ENCODE measurements at regions not wholly inside any gene's neighbourhood (a gene's known extent, or its start where the extent isn't known, plus 50 kb on each side); places are given as distances from the start of the nearest gene placed in this dataset.
"Not testable (repeated sequence)": the region's sequence is repeated elsewhere in the genome, so short reads cannot be mapped to it uniquely, and the experiment has no call there.

DNA sequence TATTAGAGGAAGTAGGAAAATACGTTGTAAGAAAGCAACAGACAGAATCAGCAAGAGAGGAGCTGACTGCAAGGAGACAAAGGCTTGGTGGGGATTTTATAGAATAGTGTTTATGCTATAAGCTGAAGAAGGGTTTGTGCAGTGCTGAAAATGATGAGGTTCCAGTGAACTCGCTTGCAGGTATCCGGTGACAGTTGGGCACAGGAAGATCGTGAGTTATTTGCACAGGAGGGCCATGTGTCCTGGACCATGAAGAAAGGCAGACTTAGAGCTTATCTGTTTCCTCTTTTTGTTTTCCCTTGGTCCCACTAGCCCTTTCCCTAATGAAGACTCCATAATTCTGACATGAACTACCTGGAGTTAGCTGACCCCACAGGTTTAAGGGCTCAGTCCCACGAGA lies 61.4 kb downstream of the NXNL2 start:
- Histone ChIP-seq H3K27ac (ENCODE audit: low read depth, low read length) (no peak overlapping the region), H3K4me3 (ENCODE audit: low read depth in 1 of 2, low read length in 2 of 2) (no peak overlapping the region), H3K36me3 (ENCODE audit: insufficient read depth, low read length) (no peaks in the 10 kb centered on the region), H3K27me3 (ENCODE audit: control insufficient read depth in 1 of 2, insufficient read depth in 2 of 2, low read length in 2 of 2) (no peaks in the 10 kb centered on the region), H3K9me3 (ENCODE audit: low read length) (no peaks in the 10 kb centered on the region), H3K4me1 (ENCODE audit: insufficient read depth, low read length) (no peaks in the 10 kb centered on the region), H3K9ac (ENCODE audit: low read length) (no peak overlapping the region)

- H3K9me3 ChIP-seq (ENCODE audit: low read length), result no peaks in the 10 kb centered on the region
- no peak overlapping the region for H3K9ac ChIP-seq (ENCODE audit: low read length)
- H3K27ac ChIP-seq (ENCODE audit: low read depth, low read length), result no peak overlapping the region
- no peak overlapping the region for H3K4me3 ChIP-seq (ENCODE audit: low read depth in 1 of 2, low read length in 2 of 2)
- peaks cover 21% of the 10 kb centered on the region for H3K4me1 ChIP-seq (ENCODE audit: insufficient read depth, low read length)
- H3K36me3 ChIP-seq (ENCODE audit: insufficient read depth, low read length), result no peaks in the 10 kb centered on the region
- H3K27me3 ChIP-seq (ENCODE audit: control insufficient read depth in 1 of 2, insufficient read depth in 2 of 2, low read length in 2 of 2), result no peaks in the 10 kb centered on the region
These were observed 70.0 kb downstream of the NXNL2 start for GRCh38 chr9:88604836-88605511.

DNA sequence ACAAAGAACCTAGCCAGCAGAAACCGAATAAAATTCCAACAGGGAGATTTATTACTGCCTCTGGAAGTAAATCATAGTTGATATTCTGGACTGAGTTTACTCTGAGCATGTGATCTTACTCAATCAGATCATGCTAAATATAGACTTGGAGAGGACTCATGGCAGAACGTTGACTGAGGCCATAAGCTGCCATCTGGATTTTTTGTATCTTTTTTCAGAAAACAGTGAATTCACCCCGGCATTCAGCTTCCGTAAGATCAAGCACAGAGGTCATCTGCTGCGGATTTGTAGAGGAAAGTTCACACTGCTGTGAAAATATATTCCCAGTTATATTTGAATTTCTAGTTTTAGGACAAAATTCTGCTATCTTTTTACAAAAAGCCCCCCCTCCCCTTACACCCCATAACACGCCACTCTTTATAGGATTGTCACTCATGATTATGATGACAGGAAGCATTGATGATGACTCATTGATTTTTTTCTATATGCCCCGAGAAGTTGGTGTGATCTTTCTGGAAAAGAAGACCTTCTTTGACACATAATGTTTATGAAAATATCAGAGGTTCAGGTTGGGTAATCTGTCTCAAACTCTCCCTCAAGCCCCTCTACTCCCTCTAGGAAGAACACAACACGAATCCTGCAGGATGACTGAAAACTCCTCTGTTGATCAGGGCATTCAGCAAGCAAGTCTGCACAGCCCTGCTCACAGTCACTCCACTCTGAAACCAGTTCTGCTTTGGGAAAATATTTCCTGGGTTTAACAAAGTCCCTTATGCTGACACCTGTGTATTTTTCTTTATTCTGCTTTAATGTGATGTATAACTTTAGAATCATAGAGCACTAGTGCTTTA lies 70.8 kb downstream of the NXNL2 start:
- Histone ChIP-seq H3K4me3 (ENCODE audit: low read depth in 1 of 2, low read length in 2 of 2) (no peak overlapping the region), H3K27me3 (ENCODE audit: control insufficient read depth in 1 of 2, insufficient read depth in 2 of 2, low read length in 2 of 2) (no peaks in the 10 kb centered on the region), H3K9ac (ENCODE audit: low read length) (no peak overlapping the region), H3K36me3 (ENCODE audit: insufficient read depth, low read length) (no peaks in the 10 kb centered on the region), H3K27ac (ENCODE audit: low read depth, low read length) (peak overlapping the region; percentile 44), H3K4me1 (ENCODE audit: insufficient read depth, low read length) (peaks cover 21% of the 10 kb centered on the region), H3K9me3 (ENCODE audit: low read length) (no peaks in the 10 kb centered on the region)

GRCh38 chr9:88614359-88614758 lies 79.4 kb downstream of the NXNL2 start:
- Histone ChIP-seq H3K9me3 (ENCODE audit: low read length) (no peaks in the 10 kb centered on the region), H3K36me3 (ENCODE audit: insufficient read depth, low read length) (no peaks in the 10 kb centered on the region), H3K27ac (ENCODE audit: low read depth, low read length) (no peak overlapping the region), H3K9ac (ENCODE audit: low read length) (no peak overlapping the region), H3K27me3 (ENCODE audit: control insufficient read depth in 1 of 2, insufficient read depth in 2 of 2, low read length in 2 of 2) (no peaks in the 10 kb centered on the region), H3K4me1 (ENCODE audit: insufficient read depth, low read length) (no peaks in the 10 kb centered on the region), H3K4me3 (ENCODE audit: low read depth in 1 of 2, low read length in 2 of 2) (no peak overlapping the region)

GRCh38 chr9:88623698-88624097 lies 88.7 kb downstream of the NXNL2 start:
- Histone ChIP-seq H3K9me3 (ENCODE audit: low read length) (no peaks in the 10 kb centered on the region), H3K27ac (ENCODE audit: low read depth, low read length) (no peak overlapping the region), H3K36me3 (ENCODE audit: insufficient read depth, low read length) (no peaks in the 10 kb centered on the region), H3K4me1 (ENCODE audit: insufficient read depth, low read length) (no peaks in the 10 kb centered on the region), H3K4me3 (ENCODE audit: low read depth in 1 of 2, low read length in 2 of 2) (no peak overlapping the region), H3K27me3 (ENCODE audit: control insufficient read depth in 1 of 2, insufficient read depth in 2 of 2, low read length in 2 of 2) (no peaks in the 10 kb centered on the region), H3K9ac (ENCODE audit: low read length) (no peak overlapping the region)

GRCh38 chr9:88628114-88628513 lies 93.1 kb downstream of the NXNL2 start:
- no peaks in the 10 kb centered on the region for H3K9me3 ChIP-seq (ENCODE audit: low read length)
- H3K27ac ChIP-seq (ENCODE audit: low read depth, low read length), result no peak overlapping the region
- no peak overlapping the region for H3K4me3 ChIP-seq (ENCODE audit: low read depth in 1 of 2, low read length in 2 of 2)
- H3K9ac ChIP-seq (ENCODE audit: low read length), result no peak overlapping the region
- H3K27me3 ChIP-seq (ENCODE audit: control insufficient read depth in 1 of 2, insufficient read depth in 2 of 2, low read length in 2 of 2), result no peaks in the 10 kb centered on the region
- H3K4me1 ChIP-seq (ENCODE audit: insufficient read depth, low read length), result no peaks in the 10 kb centered on the region
- H3K36me3 ChIP-seq (ENCODE audit: insufficient read depth, low read length), result no peaks in the 10 kb centered on the region

DNA sequence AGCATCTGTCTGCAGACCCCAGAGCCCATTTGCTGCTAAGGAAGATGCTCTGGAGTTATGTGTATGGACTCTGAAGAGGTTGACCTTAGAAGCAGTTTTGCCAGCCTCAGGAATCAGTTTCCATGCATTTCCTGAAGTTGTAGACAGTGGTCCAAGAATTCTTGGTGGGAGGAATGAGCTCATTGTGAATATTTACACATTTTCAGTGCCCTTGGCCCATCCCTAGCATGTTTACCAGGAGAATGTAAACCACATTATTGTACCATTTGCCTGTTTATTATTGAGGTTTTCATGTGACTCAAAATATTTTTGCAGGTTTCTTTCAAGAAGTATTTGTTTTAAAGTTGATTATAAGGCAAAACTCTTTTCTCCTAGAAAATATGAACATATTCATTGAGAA lies 93.8 kb downstream of the NXNL2 start:
- Histone ChIP-seq H3K4me1 (ENCODE audit: insufficient read depth, low read length) (no peaks in the 10 kb centered on the region), H3K9ac (ENCODE audit: low read length) (no peak overlapping the region), H3K4me3 (ENCODE audit: low read depth in 1 of 2, low read length in 2 of 2) (no peak overlapping the region), H3K27me3 (ENCODE audit: control insufficient read depth in 1 of 2, insufficient read depth in 2 of 2, low read length in 2 of 2) (no peaks in the 10 kb centered on the region), H3K27ac (ENCODE audit: low read depth, low read length) (no peak overlapping the region), H3K36me3 (ENCODE audit: insufficient read depth, low read length) (no peaks in the 10 kb centered on the region), H3K9me3 (ENCODE audit: low read length) (no peaks in the 10 kb centered on the region)

- H3K4me1 ChIP-seq (ENCODE audit: insufficient read depth, low read length), result not testable (repeated sequence)
These were observed 95.6 kb downstream of the NXNL2 start for GRCh38 chr9:88630574-88630973.

DNA sequence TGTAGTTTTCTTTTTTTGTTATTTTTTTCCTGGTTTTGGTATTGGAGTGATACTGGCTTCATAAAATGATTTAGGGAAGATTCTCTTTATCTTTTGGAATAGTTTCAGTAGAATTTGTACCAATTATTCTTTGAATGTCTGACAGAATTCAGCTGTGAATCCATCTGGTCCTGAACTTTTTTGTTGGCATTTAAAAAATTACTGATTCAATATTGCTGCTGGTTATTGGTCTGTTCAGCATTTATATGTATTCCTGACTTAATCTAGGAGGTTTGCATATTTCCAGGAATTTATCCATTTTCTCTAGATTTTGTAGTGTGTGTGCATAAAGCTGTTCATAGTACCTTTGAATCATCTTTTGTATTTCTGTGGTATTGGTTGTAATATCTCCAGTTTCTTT lies 100.2 kb downstream of the NXNL2 start:
- H3K36me3 ChIP-seq (ENCODE audit: insufficient read depth, low read length), result no peaks in the 10 kb centered on the region
- H3K9ac ChIP-seq (ENCODE audit: low read length), result no peak overlapping the region
- H3K4me3 ChIP-seq (ENCODE audit: low read depth in 1 of 2, low read length in 2 of 2), result no peak overlapping the region
- H3K9me3 ChIP-seq (ENCODE audit: low read length), result no peaks in the 10 kb centered on the region
- H3K4me1 ChIP-seq (ENCODE audit: insufficient read depth, low read length), result no peaks in the 10 kb centered on the region
- H3K27ac ChIP-seq (ENCODE audit: low read depth, low read length), result no peak overlapping the region
- no peaks in the 10 kb centered on the region for H3K27me3 ChIP-seq (ENCODE audit: control insufficient read depth in 1 of 2, insufficient read depth in 2 of 2, low read length in 2 of 2)

More at GRCh38 chr9:88630574-88630973, 95.6 kb downstream of the NXNL2 start:
- H3K9me3 ChIP-seq (ENCODE audit: low read length); H3K36me3 ChIP-seq (ENCODE audit: insufficient read depth, low read length); H3K4me3 ChIP-seq (ENCODE audit: low read depth in 1 of 2, low read length in 2 of 2); H3K9ac ChIP-seq (ENCODE audit: low read length); H3K27ac ChIP-seq (ENCODE audit: low read depth, low read length); H3K27me3 ChIP-seq (ENCODE audit: control insufficient read depth in 1 of 2, insufficient read depth in 2 of 2, low read length in 2 of 2): not testable (repeated sequence)

GRCh38 chr9:88641456-88642240 lies 106.7 kb downstream of the NXNL2 start:
- no peaks in the 10 kb centered on the region for H3K9me3 ChIP-seq (ENCODE audit: low read length)
- H3K27me3 ChIP-seq (ENCODE audit: control insufficient read depth in 1 of 2, insufficient read depth in 2 of 2, low read length in 2 of 2), result no peaks in the 10 kb centered on the region
- no peaks in the 10 kb centered on the region for H3K36me3 ChIP-seq (ENCODE audit: insufficient read depth, low read length)
- no peaks in the 10 kb centered on the region for H3K4me1 ChIP-seq (ENCODE audit: insufficient read depth, low read length)
- no peak overlapping the region for H3K27ac ChIP-seq (ENCODE audit: low read depth, low read length)
- H3K9ac ChIP-seq (ENCODE audit: low read length), result no peak overlapping the region
- no peak overlapping the region for H3K4me3 ChIP-seq (ENCODE audit: low read depth in 1 of 2, low read length in 2 of 2)

- Histone ChIP-seq H3K9me3 (ENCODE audit: low read length) (no peaks in the 10 kb centered on the region), H3K4me1 (ENCODE audit: insufficient read depth, low read length) (no peaks in the 10 kb centered on the region), H3K36me3 (ENCODE audit: insufficient read depth, low read length) (no peaks in the 10 kb centered on the region), H3K27me3 (ENCODE audit: control insufficient read depth in 1 of 2, insufficient read depth in 2 of 2, low read length in 2 of 2) (no peaks in the 10 kb centered on the region), H3K9ac (ENCODE audit: low read length) (no peak overlapping the region), H3K27ac (ENCODE audit: low read depth, low read length) (no peak overlapping the region), H3K4me3 (ENCODE audit: low read depth in 1 of 2, low read length in 2 of 2) (no peak overlapping the region)
These were observed 107.4 kb downstream of the NXNL2 start for GRCh38 chr9:88642336-88642735.
